GM06990 (cell line): ENCODE measurements at regions not wholly inside any gene's neighbourhood (a gene's known extent, or its start where the extent isn't known, plus 50 kb on each side); places are given as distances from the start of the nearest gene placed in this dataset.

ENCODE experiments used
- DNase-seq: peaks from one replicate; pipeline ENCODE4 v3.0.0-alpha.2; 2011; ENCODE audit not compliant: insufficient read length; ENCODE audit errors: extremely low read depth
- H3K27me3 ChIP-seq: replicated peaks from 2 replicates; pipeline ENCODE4 v1.6.0; 2011; ENCODE audit warnings: low read length; ENCODE audit not compliant: control insufficient read depth, insufficient read depth
- H3K36me3 ChIP-seq: 2 replicates; pipeline ENCODE4 v1.5.1; 2011; ENCODE audit warnings: low read length; ENCODE audit not compliant: control insufficient read depth, insufficient read depth
- H3K4me3 ChIP-seq: replicated peaks from 2 replicates; pipeline ENCODE4 v1.5.1; 2011; ENCODE audit warnings: low read depth, mild to moderate bottlenecking, control low read depth, low read length
- CTCF ChIP-seq: IDR thresholded peaks from 2 replicates; pipeline ENCODE4 v1.5.1; 2011; ENCODE audit warnings: low read length, control low read depth, mild to moderate bottlenecking, inconsistent platforms; ENCODE audit not compliant: insufficient read depth, poor library complexity, severe bottlenecking

GRCh38 chr5:126233256-126233655 is 190.0 kb upstream of the GRAMD2B start:
- Histone ChIP-seq H3K36me3 (no peaks in the 10 kb centered on the region), H3K27me3 (no peaks in the 10 kb centered on the region), H3K4me3 (no peak overlapping the region)
- TF ChIP-seq CTCF: no peak
- no peak for DNase-seq

- Histone ChIP-seq H3K4me3 (no peak overlapping the region), H3K36me3 (no peaks in the 10 kb centered on the region), H3K27me3 (no peaks in the 10 kb centered on the region)
- no peak for DNase-seq
- TF ChIP-seq CTCF: peak; percentile 79
Observed at GRCh38 chr5:126234563-126235195, 188.5 kb upstream of the GRAMD2B start.

GRCh38 chr5:126235628-126236027 is 187.6 kb upstream of the GRAMD2B start:
- DNase-seq: no peak
- Histone ChIP-seq H3K36me3 (no peaks in the 10 kb centered on the region), H3K27me3 (no peaks in the 10 kb centered on the region), H3K4me3 (no peak overlapping the region)
- TF ChIP-seq CTCF: no peak

GRCh38 chr5:126236994-126237393 is 186.2 kb upstream of the GRAMD2B start:
- no peak for DNase-seq
- no peak overlapping the region for H3K4me3 ChIP-seq
- TF ChIP-seq CTCF: no peak
- H3K27me3 ChIP-seq: no peaks in the 10 kb centered on the region
- H3K36me3 ChIP-seq: no peaks in the 10 kb centered on the region

GRCh38 chr5:126248611-126249010 is 174.6 kb upstream of the GRAMD2B start:
- Histone ChIP-seq H3K4me3 (no peak overlapping the region), H3K36me3 (no peaks in the 10 kb centered on the region), H3K27me3 (no peaks in the 10 kb centered on the region)
- TF ChIP-seq CTCF: no peak
- no peak for DNase-seq

- Histone ChIP-seq H3K4me3 (no peak overlapping the region), H3K27me3 (no peaks in the 10 kb centered on the region), H3K36me3 (no peaks in the 10 kb centered on the region)
- no peak for DNase-seq
- TF ChIP-seq CTCF: no peak
Observed at GRCh38 chr5:126251024-126251423, 172.2 kb upstream of the GRAMD2B start.
